Bronchial epithelial cell (primary cell): ENCODE measurements at regions not wholly inside any gene's neighbourhood (a gene's known extent, or its start where the extent isn't known, plus 50 kb on each side); places are given as distances from the start of the nearest gene placed in this dataset.
A peak's percentile ranks its signal among the peaks of the same experiment; 100 is the strongest.
"Not testable (repeated sequence)": the region's sequence is repeated elsewhere in the genome, so short reads cannot be mapped to it uniquely, and the experiment has no call there.

Source experiments
- DNase-seq: peaks from one replicate; pipeline ENCODE4 v3.0.0-alpha.2; 2010; ENCODE audit warnings: low read depth
- FAIRE-seq: peaks from 2 replicates; lab custom pipeline; 2011; peaks lifted over from hg19 to GRCh38; lab: Jason Lieb, UNC
- H3K27me3 ChIP-seq: 2 replicates; pipeline ENCODE4 v1.5.1; 2011; ENCODE audit warnings: low read length; ENCODE audit not compliant: control insufficient read depth, insufficient read depth
- H3K36me3 ChIP-seq: 2 replicates; pipeline ENCODE4 v1.5.1; 2011; ENCODE audit warnings: low read length; ENCODE audit not compliant: control insufficient read depth, insufficient read depth
- H3K4me3 ChIP-seq: 2 replicates; pipeline ENCODE4 v1.5.1; 2011; ENCODE audit warnings: mild to moderate bottlenecking, low read depth, low read length, control low read depth
- CTCF ChIP-seq: IDR thresholded peaks from 2 replicates; pipeline ENCODE4 v1.5.1; 2011; ENCODE audit warnings: mild to moderate bottlenecking, moderate library complexity, low read length, control low read depth, inconsistent platforms; ENCODE audit not compliant: insufficient read depth, severe bottlenecking

DNA sequence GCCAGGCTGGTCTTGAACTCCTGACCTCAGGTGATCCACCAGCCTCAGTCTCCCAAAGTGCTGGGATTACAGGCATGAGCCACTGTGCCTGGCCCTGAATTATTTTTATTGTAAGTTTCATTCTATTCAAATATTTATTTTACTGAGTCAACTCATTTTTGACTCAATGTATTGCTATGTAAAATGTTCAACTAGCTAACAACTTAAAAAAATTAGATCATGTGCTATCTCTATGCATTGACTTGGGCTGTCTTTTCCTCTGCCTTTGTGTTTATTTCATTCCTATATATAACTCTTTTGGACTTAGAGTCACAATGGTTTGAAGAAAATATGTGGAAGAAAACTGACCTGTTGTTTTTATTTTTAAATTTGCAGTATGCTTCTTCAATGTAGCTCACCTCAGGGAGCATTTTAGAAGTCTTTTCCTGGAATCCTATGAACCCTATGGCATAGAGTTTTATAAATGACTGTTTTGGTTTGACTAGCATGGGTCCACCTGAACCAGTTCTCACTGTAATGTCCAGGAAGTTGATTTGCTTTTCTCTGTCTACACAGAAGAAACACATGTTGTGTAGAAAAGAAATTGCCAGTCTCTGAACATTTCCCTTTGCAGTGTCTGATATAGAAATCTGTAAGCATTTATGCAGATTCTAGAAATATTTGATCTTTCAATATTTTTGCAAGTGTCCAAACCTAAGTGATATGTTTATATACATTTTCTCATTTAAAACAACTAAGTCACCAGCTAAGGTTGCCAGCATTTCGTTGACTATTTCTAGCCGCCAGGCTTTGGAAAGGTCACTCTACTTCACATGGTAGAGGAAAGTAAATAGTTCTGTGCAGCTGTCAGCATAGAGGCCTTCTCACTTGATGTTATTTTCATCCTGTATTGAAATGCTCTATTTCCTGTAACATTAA is 138.8 kb downstream of the PCSK1 start:
- Histone ChIP-seq H3K36me3 (no peaks in the 10 kb centered on the region), H3K27me3 (no peaks in the 10 kb centered on the region), H3K4me3 (no peak overlapping the region)
- DNase-seq (peak; percentile 62), FAIRE-seq (no peak)
- no peak for TF ChIP-seq CTCF

DNA sequence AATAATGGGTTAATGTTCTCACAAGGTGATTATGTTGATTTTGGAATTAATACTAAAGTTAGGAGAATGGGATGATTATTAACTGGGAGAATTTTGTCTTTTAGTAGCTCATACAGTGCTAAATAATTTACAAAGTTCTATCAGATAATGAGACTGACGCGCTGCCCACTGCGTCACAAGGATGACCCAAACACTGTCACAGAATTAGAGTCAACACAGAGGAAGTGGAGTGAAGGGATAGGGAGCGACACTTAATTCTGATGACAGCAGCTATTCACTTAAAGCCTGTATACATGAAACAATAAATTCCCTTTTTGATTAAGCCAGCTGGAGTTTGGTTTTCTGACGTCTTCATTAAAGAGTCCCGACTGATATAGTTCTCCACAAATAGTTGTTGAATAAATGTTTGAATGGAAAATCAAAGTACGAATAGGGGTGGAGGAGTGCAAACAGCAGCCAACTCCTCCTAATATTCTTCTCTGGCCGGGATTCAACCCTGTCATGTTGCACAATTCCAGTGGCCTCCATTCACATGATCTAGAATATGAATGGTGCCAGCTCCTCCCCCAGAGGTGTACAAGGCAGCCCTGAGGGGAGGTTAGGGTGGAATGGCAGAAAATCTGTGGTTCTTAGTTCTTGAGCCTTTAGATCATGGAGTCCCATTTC is 140.3 kb downstream of the PCSK1 start:
- no peak for TF ChIP-seq CTCF
- Histone ChIP-seq H3K27me3 (no peaks in the 10 kb centered on the region), H3K36me3 (no peaks in the 10 kb centered on the region), H3K4me3 (no peak overlapping the region)
- DNase-seq (no peak), FAIRE-seq (no peak)

GRCh38 chr5:96289287-96289686 is 143.8 kb downstream of the PCSK1 start:
- not testable (repeated sequence) for FAIRE-seq, H3K4me3 ChIP-seq, H3K36me3 ChIP-seq, DNase-seq, H3K27me3 ChIP-seq

DNA sequence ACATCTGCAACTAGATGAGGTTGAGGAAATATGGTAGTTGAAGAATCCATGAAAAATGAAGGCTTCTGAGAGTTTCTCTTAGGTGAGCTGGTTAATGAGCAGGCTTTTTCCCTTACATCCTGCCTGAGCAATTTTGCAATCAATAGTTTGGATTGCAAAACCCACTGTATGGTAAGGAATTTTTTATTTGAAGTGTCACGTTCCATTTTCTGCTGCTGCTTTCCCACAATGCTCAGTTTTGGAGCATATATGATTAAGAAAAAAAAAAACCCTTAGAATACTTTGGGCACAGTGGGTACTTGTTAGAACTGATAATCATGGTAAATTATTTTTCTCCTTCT is 144.2 kb downstream of the PCSK1 start:
- FAIRE-seq = no peak
- DNase-seq = peak; percentile 84
- Histone ChIP-seq H3K36me3 (no peaks in the 10 kb centered on the region), H3K27me3 (no peaks in the 10 kb centered on the region), H3K4me3 (no peak overlapping the region)
- no peak for TF ChIP-seq CTCF

GRCh38 chr5:96288166-96288844 is 144.7 kb downstream of the PCSK1 start:
- H3K36me3 ChIP-seq = no peaks in the 10 kb centered on the region
- FAIRE-seq = no peak
- DNase-seq = peak; percentile 21
- no peak overlapping the region for H3K4me3 ChIP-seq
- no peaks in the 10 kb centered on the region for H3K27me3 ChIP-seq
- TF ChIP-seq CTCF = no peak

- no peak for TF ChIP-seq CTCF
- H3K4me3 ChIP-seq = no peak overlapping the region
- H3K36me3 ChIP-seq = no peaks in the 10 kb centered on the region
- no peaks in the 10 kb centered on the region for H3K27me3 ChIP-seq
- no peak for FAIRE-seq
- DNase-seq = no peak
Observed at GRCh38 chr5:96287136-96287535, 145.9 kb downstream of the PCSK1 start.
